Panc1 (cell line): ENCODE measurements at regions not wholly inside any gene's neighbourhood (a gene's known extent, or its start where the extent isn't known, plus 50 kb on each side); places are given as distances from the start of the nearest gene placed in this dataset.

Experiments used
- CTCF ChIP-seq: fragments of 450-650 bp; IDR thresholded peaks from 2 replicates; pipeline ENCODE4 v1.5.1; 2017; ENCODE audit warnings: mild to moderate bottlenecking
- POLR2AphosphoS5 ChIP-seq: IDR thresholded peaks from 2 replicates; pipeline ENCODE4 v1.6.1; 2012; ENCODE audit warnings: mild to moderate bottlenecking, low read depth, low read length, moderate library complexity
- SIN3A ChIP-seq: IDR thresholded peaks from 2 replicates; pipeline ENCODE4 v1.6.1; 2012; ENCODE audit warnings: low read depth, mild to moderate bottlenecking, low read length, moderate library complexity, borderline replicate concordance; ENCODE audit not compliant: insufficient read depth

GRCh38 chr12:86407620-86408208, 151.5 kb upstream of the MGAT4C start:
- TF ChIP-seq CTCF (no peak), POLR2AphosphoS5 (no peak), SIN3A (no peak)
